GM12875 (cell line): ENCODE measurements at regions not wholly inside any gene's neighbourhood (a gene's known extent, or its start where the extent isn't known, plus 50 kb on each side); places are given as distances from the start of the nearest gene placed in this dataset.
"Not testable (repeated sequence)": the region's sequence is repeated elsewhere in the genome, so short reads cannot be mapped to it uniquely, and the experiment has no call there.

ENCODE experiments used
- H3K4me3 ChIP-seq: one replicate; pipeline ENCODE4 v1.5.1; 2011; ENCODE audit warnings: low read depth, low read length, control low read depth
- CTCF ChIP-seq: IDR thresholded peaks from 2 replicates; pipeline ENCODE4 v1.5.1; 2011; ENCODE audit warnings: low read depth, mild to moderate bottlenecking, control low read depth, inconsistent platforms, low read length, moderate library complexity, borderline replicate concordance; ENCODE audit not compliant: insufficient read depth

- no peak overlapping the region for H3K4me3 ChIP-seq
- no peak for TF ChIP-seq CTCF
These were observed 137.2 kb downstream of the SMIM20 start for GRCh38 chr4:26051240-26051639.

- TF ChIP-seq CTCF, result no peak
- no peak overlapping the region for H3K4me3 ChIP-seq
These were observed 138.9 kb downstream of the SMIM20 start for GRCh38 chr4:26052663-26053541.

GRCh38 chr4:26053761-26054160 is 139.7 kb downstream of the SMIM20 start:
- no peak for TF ChIP-seq CTCF
- H3K4me3 ChIP-seq, result no peak overlapping the region

GRCh38 chr4:26055855-26056254 is 141.8 kb downstream of the SMIM20 start:
- no peak overlapping the region for H3K4me3 ChIP-seq
- TF ChIP-seq CTCF, result 0 out of 2 replicates have a peak, but pooled peaks have one; percentile 13

GRCh38 chr4:26056406-26056805 is 142.4 kb downstream of the SMIM20 start:
- TF ChIP-seq CTCF, result no peak
- no peak overlapping the region for H3K4me3 ChIP-seq

- H3K4me3 ChIP-seq, result not testable (repeated sequence)
These were observed 143.8 kb downstream of the SMIM20 start for GRCh38 chr4:26057839-26058238.

- no peak for TF ChIP-seq CTCF
- H3K4me3 ChIP-seq, result no peak overlapping the region
These were observed 144.5 kb downstream of the SMIM20 start for GRCh38 chr4:26058537-26058936.
